Peyer's patch (tissue), 4 donors: ENCODE measurements at regions not wholly inside any gene's neighbourhood (a gene's known extent, or its start where the extent isn't known, plus 50 kb on each side); places are given as distances from the start of the nearest gene placed in this dataset.

Experiments
- CTCF ChIP-seq, 6 experiments: fragments of 450-650 bp in 4 of 6; fragments of 200-600 bp in 2 of 6; sonication (generic) in 1 of 6; IDR thresholded peaks; one replicate each; pipeline ENCODE4 v1.5.1; 2017 to 2019; ENCODE audit warnings: antibody characterized with exemption in 6 of 6, mild to moderate bottlenecking in 3 of 6, moderate library complexity in 1 of 6
- POLR2A ChIP-seq, 2 donors: fragments of 450-650 bp; IDR thresholded peaks; one replicate each; pipeline ENCODE4 v1.5.1; 2017; ENCODE audit warnings: antibody characterized with exemption in 2 of 2, mild to moderate bottlenecking in 2 of 2, moderate library complexity in 2 of 2

GRCh38 chr4:111450867-111451266 lies 694.4 kb upstream of the FAM241A start:
- TF ChIP-seq POLR2A (IDR thresholded peaks at IDR 0.05) (no peak), CTCF (IDR thresholded peaks at IDR 0.05) (no peak)
